ENCODE measurements at regions not wholly inside any gene's neighbourhood (a gene's known extent, or its start where the extent isn't known, plus 50 kb on each side); places are given as distances from the start of the nearest gene placed in this dataset.

GRCh38 chr10:52609071-52609470, 163.5 kb downstream of the MBL2 start:
- ChIA-PET CTCF (interaction anchor here (0.6 to 1.0 kb wide), 2 partner anchors 9 to 172 kb away, joined by 3 read pairs; no protein-coding TSS in a partner anchor), POLR2A (no interaction called here)
- no peak overlapping the region for H3K27ac Mint-ChIP-seq (ENCODE audit: low read depth, unreplicated experiment)
- H3K27me3 Mint-ChIP-seq (ENCODE audit: insufficient read depth, unreplicated experiment), result no peaks in the 10 kb centered on the region
- BruUV-seq (replicated peaks), result no TSS peak
- no peak for DNase-seq (ENCODE audit: unreplicated experiment)
- no peak for TF ChIP-seq CTCF (IDR thresholded peaks at IDR 0.05; ENCODE audit: unreplicated experiment)
- intact Hi-C loops (cut with micrococcal nuclease), result no loop called here
- no peaks in the 10 kb centered on the region for H3K9me3 Mint-ChIP-seq (ENCODE audit: unreplicated experiment)
- H3K36me3 Mint-ChIP-seq (ENCODE audit: insufficient read depth, unreplicated experiment), result no peaks in the 10 kb centered on the region
- H3K4me1 Mint-ChIP-seq (ENCODE audit: insufficient read depth, unreplicated experiment), result no peaks in the 10 kb centered on the region
- no peak overlapping the region for H3K4me3 Mint-ChIP-seq (ENCODE audit: unreplicated experiment)

- no TSS peak for BruUV-seq (replicated peaks)
- POLR2A ChIA-PET, result no interaction called here
- H3K9me3 Mint-ChIP-seq (ENCODE audit: unreplicated experiment), result no peaks in the 10 kb centered on the region
- H3K4me3 Mint-ChIP-seq (ENCODE audit: unreplicated experiment), result no peak overlapping the region
- no peak for DNase-seq (ENCODE audit: unreplicated experiment)
- no peak for TF ChIP-seq CTCF (IDR thresholded peaks at IDR 0.05; ENCODE audit: unreplicated experiment)
- no peak overlapping the region for H3K27ac Mint-ChIP-seq (ENCODE audit: low read depth, unreplicated experiment)
- H3K4me1 Mint-ChIP-seq (ENCODE audit: insufficient read depth, unreplicated experiment), result no peaks in the 10 kb centered on the region
- intact Hi-C loops (cut with micrococcal nuclease), result no loop called here
- H3K27me3 Mint-ChIP-seq (ENCODE audit: insufficient read depth, unreplicated experiment), result no peaks in the 10 kb centered on the region
- H3K36me3 Mint-ChIP-seq (ENCODE audit: insufficient read depth, unreplicated experiment), result no peaks in the 10 kb centered on the region
- CTCF ChIA-PET, result interaction anchor here (0.6 to 0.7 kb wide), 2 partner anchors 10 to 291 kb away, joined by 3 read pairs; no protein-coding TSS in a partner anchor
These were observed 162.9 kb downstream of the MBL2 start for GRCh38 chr10:52609626-52610240.

- no peak for TF ChIP-seq CTCF (IDR thresholded peaks at IDR 0.05; ENCODE audit: unreplicated experiment)
- no peak for DNase-seq (ENCODE audit: unreplicated experiment)
- ChIA-PET CTCF (no interaction called here), POLR2A (no interaction called here)
- no TSS peak for BruUV-seq (replicated peaks)
- Mint-ChIP-seq H3K27me3 (ENCODE audit: insufficient read depth, unreplicated experiment) (no peaks in the 10 kb centered on the region), H3K4me1 (ENCODE audit: insufficient read depth, unreplicated experiment) (no peaks in the 10 kb centered on the region), H3K4me3 (ENCODE audit: unreplicated experiment) (no peak overlapping the region), H3K9me3 (ENCODE audit: unreplicated experiment) (no peaks in the 10 kb centered on the region), H3K36me3 (ENCODE audit: insufficient read depth, unreplicated experiment) (no peaks in the 10 kb centered on the region), H3K27ac (ENCODE audit: low read depth, unreplicated experiment) (no peak overlapping the region)
- intact Hi-C loops (cut with micrococcal nuclease), result no loop called here
These were observed 157.3 kb downstream of the MBL2 start for GRCh38 chr10:52615331-52615730.

GRCh38 chr10:52615756-52616394, 156.7 kb downstream of the MBL2 start:
- ChIA-PET POLR2A (no interaction called here), CTCF (interaction anchor here (0.7 to 1.2 kb wide), 2 partner anchors 29 to 44 kb away, joined by 3 to 5 read pairs; no protein-coding TSS in a partner anchor)
- intact Hi-C loops (cut with micrococcal nuclease), result no loop called here
- no peak for TF ChIP-seq CTCF (IDR thresholded peaks at IDR 0.05; ENCODE audit: unreplicated experiment)
- Mint-ChIP-seq H3K4me1 (ENCODE audit: insufficient read depth, unreplicated experiment) (no peaks in the 10 kb centered on the region), H3K36me3 (ENCODE audit: insufficient read depth, unreplicated experiment) (no peaks in the 10 kb centered on the region), H3K27me3 (ENCODE audit: insufficient read depth, unreplicated experiment) (no peaks in the 10 kb centered on the region), H3K9me3 (ENCODE audit: unreplicated experiment) (no peaks in the 10 kb centered on the region), H3K4me3 (ENCODE audit: unreplicated experiment) (no peak overlapping the region), H3K27ac (ENCODE audit: low read depth, unreplicated experiment) (no peak overlapping the region)
- BruUV-seq (replicated peaks), result no TSS peak
- no peak for DNase-seq (ENCODE audit: unreplicated experiment)

Measured in MCF 10A (cell line).